Keratinocyte (primary cell): ENCODE measurements at regions not wholly inside any gene's neighbourhood (a gene's known extent, or its start where the extent isn't known, plus 50 kb on each side); places are given as distances from the start of the nearest gene placed in this dataset.

Source experiments
- DNase-seq: peaks from one replicate; pipeline ENCODE4 v3.0.0-alpha.2; 2011; ENCODE audit warnings: low read depth, missing footprints, low spot score
- FAIRE-seq: peaks from 2 replicates; lab custom pipeline; 2011; peaks lifted over from hg19 to GRCh38; lab: Jason Lieb, UNC
- H2AFZ ChIP-seq: 2 replicates; pipeline ENCODE4 v1.6.0; 2012; ENCODE audit warnings: low read length, control low read depth, inconsistent platforms; ENCODE audit not compliant: control insufficient read depth
- H3K27ac ChIP-seq: 2 replicates; pipeline ENCODE4 v1.5.1; 2011; ENCODE audit warnings: low read length; ENCODE audit not compliant: control insufficient read depth, insufficient read depth
- H3K27me3 ChIP-seq: 3 replicates; pipeline ENCODE4 v1.6.0; 2011; ENCODE audit warnings: low read length; ENCODE audit not compliant: control insufficient read depth, insufficient read depth; ENCODE audit errors: extremely low read depth
- H3K36me3 ChIP-seq, 2 experiments: 2 replicates in 1 of 2; 3 replicates in 1 of 2; pipeline ENCODE4 v1.5.1; 2011; ENCODE audit warnings: low read length in 2 of 2, mild to moderate bottlenecking in 1 of 2; ENCODE audit not compliant: control insufficient read depth in 2 of 2, insufficient read depth in 2 of 2; ENCODE audit errors: extremely low read depth in 1 of 2
- H3K4me1 ChIP-seq: 3 replicates; pipeline ENCODE4 v1.5.1; 2011; ENCODE audit warnings: low read length; ENCODE audit not compliant: control insufficient read depth, insufficient read depth; ENCODE audit errors: extremely low read depth
- H3K4me2 ChIP-seq: 3 replicates; pipeline ENCODE4 v1.6.0; 2011; ENCODE audit warnings: low read depth, low read length; ENCODE audit not compliant: control insufficient read depth, insufficient read depth; ENCODE audit errors: extremely low read depth
- H3K4me3 ChIP-seq, 3 experiments: fragments of 200-600 bp in 1 of 3; sonication (generic) in 1 of 3; 2 replicates in 2 of 3; 3 replicates in 1 of 3; pipeline ENCODE4 v1.5.1; 2011 to 2016; ENCODE audit warnings: low read length in 3 of 3, mild to moderate bottlenecking in 3 of 3, control low read depth in 2 of 3, inconsistent platforms in 1 of 3, low read depth in 1 of 3, mixed read lengths in 1 of 3, mixed run types in 1 of 3, moderate library complexity in 1 of 3; ENCODE audit not compliant: control insufficient read depth in 2 of 3, insufficient read depth in 2 of 3; ENCODE audit errors: extremely low read depth in 1 of 3
- H3K79me2 ChIP-seq: 2 replicates; pipeline ENCODE4 v1.6.0; 2012; ENCODE audit warnings: low read length; ENCODE audit not compliant: control insufficient read depth, insufficient read depth
- H3K9ac ChIP-seq: 3 replicates; pipeline ENCODE4 v1.6.0; 2011; ENCODE audit warnings: low read length; ENCODE audit not compliant: control insufficient read depth, insufficient read depth; ENCODE audit errors: extremely low read depth
- H3K9me1 ChIP-seq: 3 replicates; pipeline ENCODE4 v1.6.0; 2011; ENCODE audit warnings: low read length; ENCODE audit not compliant: control insufficient read depth, insufficient read depth; ENCODE audit errors: extremely low read depth
- H3K9me3 ChIP-seq: 2 replicates; pipeline ENCODE4 v1.5.1; 2012; ENCODE audit warnings: low read depth, low read length; ENCODE audit not compliant: control insufficient read depth
- H4K20me1 ChIP-seq: 3 replicates; pipeline ENCODE4 v1.6.0; 2011; ENCODE audit warnings: low read length; ENCODE audit not compliant: control insufficient read depth, insufficient read depth; ENCODE audit errors: extremely low read depth
- EZH2 ChIP-seq: IDR thresholded peaks from one replicate; pipeline ENCODE4 v1.6.1; 2012; ENCODE audit warnings: inconsistent platforms, mild to moderate bottlenecking, low read length, moderate library complexity
- dilution Hi-C: fragments of 300-500 bp; cut with MboI; formaldehyde crosslinking; loops from one replicate; pipeline ENCODE4 v1.7.0; 2020; ENCODE audit warnings: low sequenced_read_pairs; ENCODE audit not compliant: extremely low pct_ligation_motif_present
- TF ChIP-seq, protein P1 (sequence below), 3 experiments: IDR thresholded peaks in 1 of 3; conservative IDR thresholded peaks in 1 of 3; optimal IDR thresholded peaks in 1 of 3; 2 replicates in 2 of 3; 3 replicates in 1 of 3; pipeline versions ENCODE3 to v1.5.1; 2011; ENCODE audit warnings: low read length in 3 of 3, mild to moderate bottlenecking in 3 of 3, moderate library complexity in 2 of 3, control low read depth in 1 of 3, inconsistent platforms in 1 of 3; ENCODE audit not compliant: insufficient read depth in 2 of 3; ENCODE audit errors: extremely low read depth in 1 of 3

DNA sequence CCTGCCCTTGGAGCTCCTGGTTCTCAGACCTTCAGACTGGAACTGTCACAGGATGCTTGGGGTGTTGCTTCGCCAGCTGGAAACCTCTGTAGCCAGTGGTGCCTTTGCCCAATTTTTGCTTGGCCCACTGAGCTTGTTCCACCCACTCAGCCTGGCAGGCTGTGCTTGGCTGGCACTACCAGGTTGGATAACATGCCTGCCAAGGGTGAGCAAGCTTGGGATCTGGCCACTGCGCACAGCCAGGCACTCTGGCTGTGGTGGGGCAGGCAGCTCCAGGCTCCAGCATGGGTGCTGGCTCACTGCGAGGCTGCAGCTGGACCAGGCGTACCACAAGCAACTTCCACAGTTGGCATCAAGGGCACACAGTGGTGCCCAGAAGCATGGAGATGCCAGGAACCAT, 967.8 kb upstream of the NCAM2 start:
- Histone ChIP-seq H4K20me1 (no peaks in the 10 kb centered on the region), H3K4me1 (no peaks in the 10 kb centered on the region), H3K36me3 (no peaks in the 10 kb centered on the region), H2AFZ (no peak overlapping the region), H3K9me3 (peaks cover 8% of the 10 kb centered on the region), H3K27me3 (no peaks in the 10 kb centered on the region), H3K79me2 (no peaks in the 10 kb centered on the region), H3K4me2 (no peak overlapping the region), H3K4me3 (no peak overlapping the region), H3K27ac (no peak overlapping the region), H3K9me1 (no peaks in the 10 kb centered on the region), H3K9ac (no peak overlapping the region)
- TF ChIP-seq, protein P1, sequence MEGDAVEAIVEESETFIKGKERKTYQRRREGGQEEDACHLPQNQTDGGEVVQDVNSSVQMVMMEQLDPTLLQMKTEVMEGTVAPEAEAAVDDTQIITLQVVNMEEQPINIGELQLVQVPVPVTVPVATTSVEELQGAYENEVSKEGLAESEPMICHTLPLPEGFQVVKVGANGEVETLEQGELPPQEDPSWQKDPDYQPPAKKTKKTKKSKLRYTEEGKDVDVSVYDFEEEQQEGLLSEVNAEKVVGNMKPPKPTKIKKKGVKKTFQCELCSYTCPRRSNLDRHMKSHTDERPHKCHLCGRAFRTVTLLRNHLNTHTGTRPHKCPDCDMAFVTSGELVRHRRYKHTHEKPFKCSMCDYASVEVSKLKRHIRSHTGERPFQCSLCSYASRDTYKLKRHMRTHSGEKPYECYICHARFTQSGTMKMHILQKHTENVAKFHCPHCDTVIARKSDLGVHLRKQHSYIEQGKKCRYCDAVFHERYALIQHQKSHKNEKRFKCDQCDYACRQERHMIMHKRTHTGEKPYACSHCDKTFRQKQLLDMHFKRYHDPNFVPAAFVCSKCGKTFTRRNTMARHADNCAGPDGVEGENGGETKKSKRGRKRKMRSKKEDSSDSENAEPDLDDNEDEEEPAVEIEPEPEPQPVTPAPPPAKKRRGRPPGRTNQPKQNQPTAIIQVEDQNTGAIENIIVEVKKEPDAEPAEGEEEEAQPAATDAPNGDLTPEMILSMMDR (optimal IDR thresholded peaks at IDR 0.05 in 1 of 3, IDR thresholded peaks at IDR 0.05 in 1 of 3, conservative IDR thresholded peaks at IDR 0.05 in 1 of 3; ENCODE audit: extremely low read depth in 1 of 3, insufficient read depth in 2 of 3, low read length in 3 of 3): no peak
- TF ChIP-seq EZH2: no peak
- FAIRE-seq (no peak), DNase-seq (no peak)
- dilution Hi-C loops: no loop called here

DNA sequence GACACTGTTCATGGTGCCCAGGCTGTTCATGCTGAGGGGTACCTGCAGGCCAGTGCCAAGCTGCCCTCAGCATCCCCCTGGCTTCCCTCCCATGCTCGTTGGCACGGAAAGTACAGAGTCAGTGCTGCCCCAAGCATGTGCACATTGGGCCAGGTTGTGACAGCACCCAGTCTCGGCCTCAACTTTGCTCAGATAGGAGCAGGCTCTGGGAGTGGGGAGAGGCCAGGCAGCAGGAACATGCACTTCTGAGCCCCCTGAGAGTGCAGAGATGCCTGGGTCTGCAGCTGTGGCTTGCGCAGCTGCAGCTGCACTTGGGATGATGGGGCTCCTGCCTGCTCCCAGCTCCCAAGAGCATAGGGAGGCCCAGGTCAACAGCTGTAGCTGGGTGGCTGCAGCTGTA, 966.4 kb upstream of the NCAM2 start:
- Histone ChIP-seq H3K9me1 (no peaks in the 10 kb centered on the region), H3K9ac (no peak overlapping the region), H3K4me1 (no peaks in the 10 kb centered on the region), H2AFZ (no peak overlapping the region), H3K27me3 (no peaks in the 10 kb centered on the region), H3K9me3 (peaks cover 8% of the 10 kb centered on the region), H3K27ac (no peak overlapping the region), H3K4me2 (no peak overlapping the region), H3K4me3 (no peak overlapping the region), H3K36me3 (no peaks in the 10 kb centered on the region), H4K20me1 (no peaks in the 10 kb centered on the region), H3K79me2 (no peaks in the 10 kb centered on the region)
- FAIRE-seq (no peak), DNase-seq (no peak)
- dilution Hi-C loops: no loop called here
- TF ChIP-seq EZH2: no peak
- TF ChIP-seq, protein P1 (optimal IDR thresholded peaks at IDR 0.05 in 1 of 3, IDR thresholded peaks at IDR 0.05 in 1 of 3, conservative IDR thresholded peaks at IDR 0.05 in 1 of 3; ENCODE audit: extremely low read depth in 1 of 3, insufficient read depth in 2 of 3, low read length in 3 of 3): no peak
